ENCODE measurements at regions not wholly inside any gene's neighbourhood (a gene's known extent, or its start where the extent isn't known, plus 50 kb on each side); places are given as distances from the start of the nearest gene placed in this dataset.

DNA sequence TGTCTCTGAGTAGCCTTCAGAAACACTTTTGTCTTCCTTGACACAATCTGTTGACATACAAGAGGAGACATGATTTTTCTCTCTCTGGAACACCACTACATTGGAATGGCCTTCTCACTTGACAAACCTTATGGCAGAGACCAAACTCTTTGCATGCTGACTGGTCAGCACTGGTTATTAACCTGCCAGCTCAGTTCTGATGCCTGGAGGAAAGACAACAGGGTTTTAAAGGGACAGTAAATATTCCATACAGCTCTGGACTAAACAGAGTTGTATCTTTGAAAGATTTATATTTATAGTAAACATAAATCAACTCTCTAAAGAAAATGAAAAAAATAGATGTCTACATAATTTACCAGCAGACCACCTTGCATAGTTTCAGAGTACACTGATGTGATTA lies 1139.1 kb upstream of the CDH8 start:
- H3K27ac ChIP-seq (ENCODE audit: control insufficient read depth, insufficient read depth), result no peak overlapping the region
- ChIA-PET SMC1A (ENCODE audit: uncharacterized antibody, unreplicated experiment) (no interaction called here), RAD21 (ENCODE audit: unreplicated experiment) (no interaction called here), CTCF (interaction anchor here (2.8 kb wide), 1 partner anchor 10 kb away, joined by 8 read pairs; no protein-coding TSS in a partner anchor), POLR2A (no interaction called here)
- H2AFZ ChIP-seq (ENCODE audit: control insufficient read depth, low read depth, low read length), result no peak overlapping the region
- no peak for ATAC-seq
- no peaks in the 10 kb centered on the region for H3K36me3 ChIP-seq (ENCODE audit: control insufficient read depth in 2 of 2, insufficient read depth in 2 of 2, low read length in 1 of 2)
- no peak overlapping the region for H3K4me3 ChIP-seq
- H4K20me1 ChIP-seq (ENCODE audit: control insufficient read depth, insufficient read depth), result no peaks in the 10 kb centered on the region
- FAIRE-seq, result no peak
- no peaks in the 10 kb centered on the region for H3K27me3 ChIP-seq (replicated peaks in 1 of 2; ENCODE audit: control insufficient read depth in 2 of 2, insufficient read depth in 2 of 2, low read length in 1 of 2)
- no peaks in the 10 kb centered on the region for H3K79me2 ChIP-seq (ENCODE audit: control insufficient read depth, insufficient read depth, low read length)
- H3K9me3 ChIP-seq (replicated peaks; ENCODE audit: control insufficient read depth, insufficient read depth, low read length), result no peaks in the 10 kb centered on the region
- DNase-seq (ENCODE audit: low read depth, low spot score), result no peak
- in situ Hi-C loops (cut with MboI), result no loop called here
- intact Hi-C loops (cut with micrococcal nuclease; ENCODE audit: unreplicated experiment), result no loop called here
- no peak overlapping the region for H3K4me2 ChIP-seq (ENCODE audit: control insufficient read depth, insufficient read depth)
- H3K9ac ChIP-seq (ENCODE audit: control insufficient read depth, insufficient read depth, low read length), result no peak overlapping the region
- TF ChIP-seq NR2C1 (IDR thresholded peaks at IDR 0.05) (no peak), NFXL1 (IDR thresholded peaks at IDR 0.05; ENCODE audit: borderline replicate concordance) (no peak), PAX8 (IDR thresholded peaks at IDR 0.05) (no peak), CHD4 (IDR thresholded peaks at IDR 0.05) (no peak)
- TF ChIP-seq, protein P1, sequence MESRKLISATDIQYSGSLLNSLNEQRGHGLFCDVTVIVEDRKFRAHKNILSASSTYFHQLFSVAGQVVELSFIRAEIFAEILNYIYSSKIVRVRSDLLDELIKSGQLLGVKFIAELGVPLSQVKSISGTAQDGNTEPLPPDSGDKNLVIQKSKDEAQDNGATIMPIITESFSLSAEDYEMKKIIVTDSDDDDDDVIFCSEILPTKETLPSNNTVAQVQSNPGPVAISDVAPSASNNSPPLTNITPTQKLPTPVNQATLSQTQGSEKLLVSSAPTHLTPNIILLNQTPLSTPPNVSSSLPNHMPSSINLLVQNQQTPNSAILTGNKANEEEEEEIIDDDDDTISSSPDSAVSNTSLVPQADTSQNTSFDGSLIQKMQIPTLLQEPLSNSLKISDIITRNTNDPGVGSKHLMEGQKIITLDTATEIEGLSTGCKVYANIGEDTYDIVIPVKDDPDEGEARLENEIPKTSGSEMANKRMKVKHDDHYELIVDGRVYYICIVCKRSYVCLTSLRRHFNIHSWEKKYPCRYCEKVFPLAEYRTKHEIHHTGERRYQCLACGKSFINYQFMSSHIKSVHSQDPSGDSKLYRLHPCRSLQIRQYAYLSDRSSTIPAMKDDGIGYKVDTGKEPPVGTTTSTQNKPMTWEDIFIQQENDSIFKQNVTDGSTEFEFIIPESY (IDR thresholded peaks at IDR 0.05), result no peak
- no TSS peak for BruUV-seq (replicated peaks)
- no peaks in the 10 kb centered on the region for H3K4me1 ChIP-seq (ENCODE audit: control insufficient read depth, insufficient read depth, low read length)

DNA sequence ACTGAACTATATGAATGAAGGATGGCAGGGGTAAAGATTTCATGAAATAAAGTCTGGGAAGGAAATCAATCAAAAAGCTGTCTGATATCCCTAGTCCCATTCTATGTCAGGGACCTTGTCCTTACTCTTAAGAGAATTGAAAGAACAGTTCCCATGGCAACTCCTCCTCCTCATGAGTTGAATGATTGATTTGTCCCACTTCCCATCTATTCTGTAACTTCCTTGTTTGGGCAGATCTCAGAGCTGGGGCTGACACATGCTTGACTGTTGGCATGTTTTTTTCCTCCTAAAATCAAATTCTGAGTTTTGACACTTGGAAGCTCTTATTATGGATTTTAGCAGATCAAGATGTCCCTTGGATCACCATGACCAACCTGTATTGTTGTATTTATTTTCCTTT lies 1138.6 kb upstream of the CDH8 start:
- ChIA-PET CTCF (interaction anchor here (2.8 kb wide), 1 partner anchor 10 kb away, joined by 8 read pairs; no protein-coding TSS in a partner anchor), POLR2A (no interaction called here), SMC1A (ENCODE audit: uncharacterized antibody, unreplicated experiment) (no interaction called here), RAD21 (ENCODE audit: unreplicated experiment) (no interaction called here)
- no peak overlapping the region for H3K9ac ChIP-seq (ENCODE audit: control insufficient read depth, insufficient read depth, low read length)
- FAIRE-seq, result no peak
- no peak overlapping the region for H2AFZ ChIP-seq (ENCODE audit: control insufficient read depth, low read depth, low read length)
- no peak for ATAC-seq
- no peak overlapping the region for H3K4me2 ChIP-seq (ENCODE audit: control insufficient read depth, insufficient read depth)
- in situ Hi-C loops (cut with MboI), result no loop called here
- H4K20me1 ChIP-seq (ENCODE audit: control insufficient read depth, insufficient read depth), result no peaks in the 10 kb centered on the region
- H3K4me3 ChIP-seq, result no peak overlapping the region
- no peaks in the 10 kb centered on the region for H3K36me3 ChIP-seq (ENCODE audit: control insufficient read depth in 2 of 2, insufficient read depth in 2 of 2, low read length in 1 of 2)
- H3K27me3 ChIP-seq (replicated peaks in 1 of 2; ENCODE audit: control insufficient read depth in 2 of 2, insufficient read depth in 2 of 2, low read length in 1 of 2), result no peaks in the 10 kb centered on the region
- no peak overlapping the region for H3K27ac ChIP-seq (ENCODE audit: control insufficient read depth, insufficient read depth)
- H3K4me1 ChIP-seq (ENCODE audit: control insufficient read depth, insufficient read depth, low read length), result no peaks in the 10 kb centered on the region
- TF ChIP-seq NRF1 (conservative IDR thresholded peaks at IDR 0.05; ENCODE audit: low read depth, low read length) (no peak), CHD1 (IDR thresholded peaks at IDR 0.05; ENCODE audit: low read depth, low read length) (no peak), SRF (IDR thresholded peaks at IDR 0.05; ENCODE audit: low read depth in 2 of 2, low read length in 2 of 2) (no peak)
- TF ChIP-seq, protein P2, sequence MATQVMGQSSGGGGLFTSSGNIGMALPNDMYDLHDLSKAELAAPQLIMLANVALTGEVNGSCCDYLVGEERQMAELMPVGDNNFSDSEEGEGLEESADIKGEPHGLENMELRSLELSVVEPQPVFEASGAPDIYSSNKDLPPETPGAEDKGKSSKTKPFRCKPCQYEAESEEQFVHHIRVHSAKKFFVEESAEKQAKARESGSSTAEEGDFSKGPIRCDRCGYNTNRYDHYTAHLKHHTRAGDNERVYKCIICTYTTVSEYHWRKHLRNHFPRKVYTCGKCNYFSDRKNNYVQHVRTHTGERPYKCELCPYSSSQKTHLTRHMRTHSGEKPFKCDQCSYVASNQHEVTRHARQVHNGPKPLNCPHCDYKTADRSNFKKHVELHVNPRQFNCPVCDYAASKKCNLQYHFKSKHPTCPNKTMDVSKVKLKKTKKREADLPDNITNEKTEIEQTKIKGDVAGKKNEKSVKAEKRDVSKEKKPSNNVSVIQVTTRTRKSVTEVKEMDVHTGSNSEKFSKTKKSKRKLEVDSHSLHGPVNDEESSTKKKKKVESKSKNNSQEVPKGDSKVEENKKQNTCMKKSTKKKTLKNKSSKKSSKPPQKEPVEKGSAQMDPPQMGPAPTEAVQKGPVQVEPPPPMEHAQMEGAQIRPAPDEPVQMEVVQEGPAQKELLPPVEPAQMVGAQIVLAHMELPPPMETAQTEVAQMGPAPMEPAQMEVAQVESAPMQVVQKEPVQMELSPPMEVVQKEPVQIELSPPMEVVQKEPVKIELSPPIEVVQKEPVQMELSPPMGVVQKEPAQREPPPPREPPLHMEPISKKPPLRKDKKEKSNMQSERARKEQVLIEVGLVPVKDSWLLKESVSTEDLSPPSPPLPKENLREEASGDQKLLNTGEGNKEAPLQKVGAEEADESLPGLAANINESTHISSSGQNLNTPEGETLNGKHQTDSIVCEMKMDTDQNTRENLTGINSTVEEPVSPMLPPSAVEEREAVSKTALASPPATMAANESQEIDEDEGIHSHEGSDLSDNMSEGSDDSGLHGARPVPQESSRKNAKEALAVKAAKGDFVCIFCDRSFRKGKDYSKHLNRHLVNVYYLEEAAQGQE (IDR thresholded peaks at IDR 0.05; ENCODE audit: low read depth, low read length), result no peak
- TF ChIP-seq, protein P3, sequence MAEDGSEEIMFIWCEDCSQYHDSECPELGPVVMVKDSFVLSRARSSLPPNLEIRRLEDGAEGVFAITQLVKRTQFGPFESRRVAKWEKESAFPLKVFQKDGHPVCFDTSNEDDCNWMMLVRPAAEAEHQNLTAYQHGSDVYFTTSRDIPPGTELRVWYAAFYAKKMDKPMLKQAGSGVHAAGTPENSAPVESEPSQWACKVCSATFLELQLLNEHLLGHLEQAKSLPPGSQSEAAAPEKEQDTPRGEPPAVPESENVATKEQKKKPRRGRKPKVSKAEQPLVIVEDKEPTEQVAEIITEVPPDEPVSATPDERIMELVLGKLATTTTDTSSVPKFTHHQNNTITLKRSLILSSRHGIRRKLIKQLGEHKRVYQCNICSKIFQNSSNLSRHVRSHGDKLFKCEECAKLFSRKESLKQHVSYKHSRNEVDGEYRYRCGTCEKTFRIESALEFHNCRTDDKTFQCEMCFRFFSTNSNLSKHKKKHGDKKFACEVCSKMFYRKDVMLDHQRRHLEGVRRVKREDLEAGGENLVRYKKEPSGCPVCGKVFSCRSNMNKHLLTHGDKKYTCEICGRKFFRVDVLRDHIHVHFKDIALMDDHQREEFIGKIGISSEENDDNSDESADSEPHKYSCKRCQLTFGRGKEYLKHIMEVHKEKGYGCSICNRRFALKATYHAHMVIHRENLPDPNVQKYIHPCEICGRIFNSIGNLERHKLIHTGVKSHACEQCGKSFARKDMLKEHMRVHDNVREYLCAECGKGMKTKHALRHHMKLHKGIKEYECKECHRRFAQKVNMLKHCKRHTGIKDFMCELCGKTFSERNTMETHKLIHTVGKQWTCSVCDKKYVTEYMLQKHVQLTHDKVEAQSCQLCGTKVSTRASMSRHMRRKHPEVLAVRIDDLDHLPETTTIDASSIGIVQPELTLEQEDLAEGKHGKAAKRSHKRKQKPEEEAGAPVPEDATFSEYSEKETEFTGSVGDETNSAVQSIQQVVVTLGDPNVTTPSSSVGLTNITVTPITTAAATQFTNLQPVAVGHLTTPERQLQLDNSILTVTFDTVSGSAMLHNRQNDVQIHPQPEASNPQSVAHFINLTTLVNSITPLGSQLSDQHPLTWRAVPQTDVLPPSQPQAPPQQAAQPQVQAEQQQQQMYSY (CRISPR knock-in tag; IDR thresholded peaks at IDR 0.05), result no peak
- intact Hi-C loops (cut with micrococcal nuclease; ENCODE audit: unreplicated experiment), result no loop called here
- no peak for DNase-seq (ENCODE audit: low read depth, low spot score)
- H3K79me2 ChIP-seq (ENCODE audit: control insufficient read depth, insufficient read depth, low read length), result no peaks in the 10 kb centered on the region
- BruUV-seq (replicated peaks), result no TSS peak
- H3K9me3 ChIP-seq (replicated peaks; ENCODE audit: control insufficient read depth, insufficient read depth, low read length), result no peaks in the 10 kb centered on the region
